Panc1 (cell line): ENCODE measurements at regions not wholly inside any gene's neighbourhood (a gene's known extent, or its start where the extent isn't known, plus 50 kb on each side); places are given as distances from the start of the nearest gene placed in this dataset.

ENCODE experiments used
- ATAC-seq: fragments of 200-7000 bp; cut with Tn5 transposase; 2 replicates; pipeline ENCODE4 v1.9.1; 2020; ENCODE audit warnings: mild to moderate bottlenecking, moderate library complexity
- BruUV-seq: library from RNA; stranded (reverse); fragments of 400-500 nt; replicated peaks from 2 replicates; lab custom pipeline; 2021; lab: Mats Ljungman, UMichigan
- CTCF ChIA-PET: fragments of 300-600 bp; sonication (Branson Sonifier 250); formaldehyde crosslinking; loops from one replicate; lab custom pipeline; 2022; ENCODE audit warnings: antibody characterized with exemption; lab: Charles Lee
- POLR2A ChIA-PET: fragments of 300-600 bp; sonication (Branson Sonifier 250); formaldehyde crosslinking; loops from one replicate; lab custom pipeline; 2022; ENCODE audit warnings: antibody characterized with exemption; lab: Charles Lee
- DNase-seq: peaks from one replicate; pipeline ENCODE4 v3.0.0-alpha.2; 2010; ENCODE audit warnings: low read depth, low spot score
- H3K27ac ChIP-seq: 2 replicates; pipeline ENCODE4 v1.5.1; 2011; ENCODE audit warnings: mild to moderate bottlenecking, low read length, inconsistent platforms
- H3K27me3 ChIP-seq: fragments of 200-500 bp; sonication (Bioruptor generic); 2 replicates; pipeline ENCODE4 v1.6.0; 2014; ENCODE audit warnings: low read length, inconsistent platforms; ENCODE audit not compliant: control insufficient read depth, insufficient read depth
- H3K36me3 ChIP-seq: fragments of 200-500 bp; sonication (Bioruptor generic); 2 replicates; pipeline ENCODE4 v1.5.1; 2014; ENCODE audit warnings: inconsistent platforms, mild to moderate bottlenecking, low read length, moderate library complexity; ENCODE audit not compliant: control insufficient read depth, insufficient read depth
- H3K4me1 ChIP-seq: 2 replicates; pipeline ENCODE4 v1.5.1; 2011; ENCODE audit warnings: inconsistent platforms, mild to moderate bottlenecking, low read length, moderate library complexity; ENCODE audit not compliant: control insufficient read depth, insufficient read depth
- H3K4me3 ChIP-seq, 2 experiments: 2 replicates each; pipeline ENCODE4 v1.5.1; 2011 to 2012; ENCODE audit warnings: low read depth in 2 of 2, low read length in 2 of 2, mild to moderate bottlenecking in 2 of 2, inconsistent platforms in 1 of 2, moderate library complexity in 1 of 2
- H3K9me3 ChIP-seq: fragments of 200-500 bp; sonication (Bioruptor generic); 2 replicates; pipeline ENCODE4 v1.5.1; 2014; ENCODE audit warnings: low read depth, mild to moderate bottlenecking, inconsistent platforms, low read length, moderate library complexity; ENCODE audit not compliant: control insufficient read depth, insufficient read depth
- POLR2AphosphoS5 ChIP-seq: IDR thresholded peaks from 2 replicates; pipeline ENCODE4 v1.6.1; 2012; ENCODE audit warnings: mild to moderate bottlenecking, low read depth, low read length, moderate library complexity
- SIN3A ChIP-seq: IDR thresholded peaks from 2 replicates; pipeline ENCODE4 v1.6.1; 2012; ENCODE audit warnings: low read depth, mild to moderate bottlenecking, low read length, moderate library complexity, borderline replicate concordance; ENCODE audit not compliant: insufficient read depth
- TCF7L2 ChIP-seq: IDR thresholded peaks from 2 replicates; pipeline ENCODE4 v1.6.1; 2011; ENCODE audit warnings: mild to moderate bottlenecking, low read depth, low read length, inconsistent platforms
- in situ Hi-C: cut with HindIII; loops from 2 replicates; pipeline ENCODE4 v1.10.0; 2016; ENCODE audit warnings: low sequenced_read_pairs, low pct_unique_long_range_greater_than_20kb
- intact Hi-C: fragments of 100-400 bp; cut with micrococcal nuclease; formaldehyde crosslinking; loops from one replicate; pipeline ENCODE4 v1.10.0; 2022; ENCODE audit not compliant: unreplicated experiment
- TF ChIP-seq, protein P1 (sequence below), 2 experiments: IDR thresholded peaks; 2 replicates each; pipeline ENCODE4 v1.6.1; 2011 to 2012; ENCODE audit warnings: low read depth in 2 of 2, control low read depth in 1 of 2, low read length in 1 of 2, mild to moderate bottlenecking in 1 of 2, moderate library complexity in 1 of 2; ENCODE audit not compliant: insufficient read depth in 1 of 2
- TF ChIP-seq, protein P2 (sequence below): fragments of 450-650 bp; IDR thresholded peaks from 2 replicates; pipeline ENCODE4 v1.5.1; 2017; ENCODE audit warnings: mild to moderate bottlenecking

DNA sequence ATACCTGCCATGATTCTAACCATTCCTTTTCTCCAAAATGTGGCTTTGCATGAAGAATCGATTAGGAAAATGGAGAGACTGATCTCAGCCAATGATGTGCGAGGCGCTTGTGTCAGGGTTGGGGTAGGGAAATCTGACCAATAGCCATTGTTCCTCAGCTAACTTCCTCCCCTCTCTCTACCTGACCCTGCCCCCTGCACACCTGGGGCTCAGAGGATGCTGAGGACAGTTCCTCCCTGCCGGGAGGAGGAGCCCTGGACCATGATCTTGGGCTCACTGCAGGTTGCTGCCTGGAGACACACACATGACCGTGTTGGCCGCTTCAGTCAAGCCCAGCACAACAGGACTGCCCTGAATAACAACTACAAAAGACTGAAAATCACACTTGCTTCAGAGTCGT lies 119.8 kb upstream of the SFSWAP start:
- TF ChIP-seq, protein P1, sequence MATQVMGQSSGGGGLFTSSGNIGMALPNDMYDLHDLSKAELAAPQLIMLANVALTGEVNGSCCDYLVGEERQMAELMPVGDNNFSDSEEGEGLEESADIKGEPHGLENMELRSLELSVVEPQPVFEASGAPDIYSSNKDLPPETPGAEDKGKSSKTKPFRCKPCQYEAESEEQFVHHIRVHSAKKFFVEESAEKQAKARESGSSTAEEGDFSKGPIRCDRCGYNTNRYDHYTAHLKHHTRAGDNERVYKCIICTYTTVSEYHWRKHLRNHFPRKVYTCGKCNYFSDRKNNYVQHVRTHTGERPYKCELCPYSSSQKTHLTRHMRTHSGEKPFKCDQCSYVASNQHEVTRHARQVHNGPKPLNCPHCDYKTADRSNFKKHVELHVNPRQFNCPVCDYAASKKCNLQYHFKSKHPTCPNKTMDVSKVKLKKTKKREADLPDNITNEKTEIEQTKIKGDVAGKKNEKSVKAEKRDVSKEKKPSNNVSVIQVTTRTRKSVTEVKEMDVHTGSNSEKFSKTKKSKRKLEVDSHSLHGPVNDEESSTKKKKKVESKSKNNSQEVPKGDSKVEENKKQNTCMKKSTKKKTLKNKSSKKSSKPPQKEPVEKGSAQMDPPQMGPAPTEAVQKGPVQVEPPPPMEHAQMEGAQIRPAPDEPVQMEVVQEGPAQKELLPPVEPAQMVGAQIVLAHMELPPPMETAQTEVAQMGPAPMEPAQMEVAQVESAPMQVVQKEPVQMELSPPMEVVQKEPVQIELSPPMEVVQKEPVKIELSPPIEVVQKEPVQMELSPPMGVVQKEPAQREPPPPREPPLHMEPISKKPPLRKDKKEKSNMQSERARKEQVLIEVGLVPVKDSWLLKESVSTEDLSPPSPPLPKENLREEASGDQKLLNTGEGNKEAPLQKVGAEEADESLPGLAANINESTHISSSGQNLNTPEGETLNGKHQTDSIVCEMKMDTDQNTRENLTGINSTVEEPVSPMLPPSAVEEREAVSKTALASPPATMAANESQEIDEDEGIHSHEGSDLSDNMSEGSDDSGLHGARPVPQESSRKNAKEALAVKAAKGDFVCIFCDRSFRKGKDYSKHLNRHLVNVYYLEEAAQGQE (IDR thresholded peaks at IDR 0.05; ENCODE audit: insufficient read depth in 1 of 2, low read depth in 2 of 2, low read length in 1 of 2) = no peak
- TF ChIP-seq SIN3A (no peak), TCF7L2 (no peak), POLR2AphosphoS5 (no peak)
- TF ChIP-seq, protein P2, sequence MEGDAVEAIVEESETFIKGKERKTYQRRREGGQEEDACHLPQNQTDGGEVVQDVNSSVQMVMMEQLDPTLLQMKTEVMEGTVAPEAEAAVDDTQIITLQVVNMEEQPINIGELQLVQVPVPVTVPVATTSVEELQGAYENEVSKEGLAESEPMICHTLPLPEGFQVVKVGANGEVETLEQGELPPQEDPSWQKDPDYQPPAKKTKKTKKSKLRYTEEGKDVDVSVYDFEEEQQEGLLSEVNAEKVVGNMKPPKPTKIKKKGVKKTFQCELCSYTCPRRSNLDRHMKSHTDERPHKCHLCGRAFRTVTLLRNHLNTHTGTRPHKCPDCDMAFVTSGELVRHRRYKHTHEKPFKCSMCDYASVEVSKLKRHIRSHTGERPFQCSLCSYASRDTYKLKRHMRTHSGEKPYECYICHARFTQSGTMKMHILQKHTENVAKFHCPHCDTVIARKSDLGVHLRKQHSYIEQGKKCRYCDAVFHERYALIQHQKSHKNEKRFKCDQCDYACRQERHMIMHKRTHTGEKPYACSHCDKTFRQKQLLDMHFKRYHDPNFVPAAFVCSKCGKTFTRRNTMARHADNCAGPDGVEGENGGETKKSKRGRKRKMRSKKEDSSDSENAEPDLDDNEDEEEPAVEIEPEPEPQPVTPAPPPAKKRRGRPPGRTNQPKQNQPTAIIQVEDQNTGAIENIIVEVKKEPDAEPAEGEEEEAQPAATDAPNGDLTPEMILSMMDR = no peak
- 0 out of 2 replicates have a peak, but pooled peaks cover 2% of the 10 kb centered on the region for H3K27me3 ChIP-seq
- no peaks in the 10 kb centered on the region; the same call in 1 of the 2 replicates for H3K9me3 ChIP-seq
- no peak overlapping the region for H3K27ac ChIP-seq
- no peak for DNase-seq
- H3K4me3 ChIP-seq = no peak overlapping the region
- CTCF ChIA-PET = no interaction called here
- in situ Hi-C loops (no loop called here), intact Hi-C loops (no loop called here)
- no peak for ATAC-seq
- no peaks in the 10 kb centered on the region for H3K4me1 ChIP-seq
- no TSS peak for BruUV-seq
- POLR2A ChIA-PET = no interaction called here
- H3K36me3 ChIP-seq = no peaks in the 10 kb centered on the region

DNA sequence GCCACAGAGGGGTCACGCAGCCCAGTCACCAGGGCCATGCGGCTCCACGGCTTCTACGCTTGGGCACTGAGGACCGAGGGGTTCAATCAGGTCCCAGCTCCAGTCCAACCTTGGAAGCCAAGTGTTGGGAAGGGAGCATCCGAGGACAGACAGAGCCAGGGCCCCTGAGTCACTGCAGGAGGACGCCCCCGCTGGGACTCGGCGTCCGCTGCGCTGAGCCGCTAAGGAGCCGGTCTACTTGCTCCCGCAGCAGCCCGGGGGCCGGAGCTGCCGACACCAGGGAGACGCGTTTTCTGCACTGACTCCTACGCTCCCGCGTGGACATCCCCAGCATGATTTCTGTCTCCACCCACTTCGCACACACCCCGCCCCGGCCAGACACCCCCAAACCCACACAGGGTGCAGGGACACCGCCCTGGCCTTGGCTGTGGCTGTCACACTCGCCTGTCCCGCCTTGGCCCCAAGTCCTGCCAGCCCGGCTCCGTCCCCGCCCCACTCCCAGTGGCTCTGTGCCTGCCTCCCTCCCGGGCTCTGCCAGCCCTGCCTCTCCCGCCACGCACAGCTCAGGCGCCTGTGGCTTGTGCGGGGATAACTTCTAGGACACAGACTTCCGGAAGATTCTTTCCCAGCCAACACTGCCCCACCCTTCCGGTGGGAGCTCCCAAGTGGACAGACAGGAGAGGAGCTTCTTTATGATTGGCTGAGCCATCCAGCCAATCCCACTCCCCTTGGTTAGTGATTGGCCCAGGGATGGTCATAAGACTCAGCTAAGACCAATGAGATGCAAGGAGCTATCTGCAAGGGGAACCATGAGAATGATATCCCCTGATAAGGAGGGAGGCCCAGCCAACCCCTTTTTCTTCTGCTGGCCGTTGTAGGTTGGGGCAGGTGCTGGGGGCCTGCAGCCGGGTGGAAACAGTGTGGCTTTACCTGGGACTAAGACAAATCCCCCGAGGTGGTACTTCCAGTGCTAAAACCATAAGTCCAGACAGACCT lies 118.9 kb upstream of the SFSWAP start:
- no peaks in the 10 kb centered on the region for H3K36me3 ChIP-seq
- no peak for DNase-seq
- ATAC-seq = no peak
- POLR2A ChIA-PET = no interaction called here
- H3K9me3 ChIP-seq = no peaks in the 10 kb centered on the region; the same call in 1 of the 2 replicates
- H3K4me1 ChIP-seq = no peaks in the 10 kb centered on the region
- no peak overlapping the region for H3K27ac ChIP-seq
- H3K4me3 ChIP-seq = no peak overlapping the region
- intact Hi-C loops = no loop called here
- in situ Hi-C loops = no loop called here
- no TSS peak for BruUV-seq
- CTCF ChIA-PET = no interaction called here
- 0 out of 2 replicates have a peak, but pooled peaks cover 2% of the 10 kb centered on the region for H3K27me3 ChIP-seq
- TF ChIP-seq, protein P1 (IDR thresholded peaks at IDR 0.05; ENCODE audit: insufficient read depth in 1 of 2, low read depth in 2 of 2, low read length in 1 of 2) = no peak
- no peak for TF ChIP-seq TCF7L2
- TF ChIP-seq, protein P2 = no peak
- no peak for TF ChIP-seq SIN3A
- TF ChIP-seq POLR2AphosphoS5 = no peak
